ENCODE measurements at regions not wholly inside any gene's neighbourhood (a gene's known extent, or its start where the extent isn't known, plus 50 kb on each side); places are given as distances from the start of the nearest gene placed in this dataset.

DNA sequence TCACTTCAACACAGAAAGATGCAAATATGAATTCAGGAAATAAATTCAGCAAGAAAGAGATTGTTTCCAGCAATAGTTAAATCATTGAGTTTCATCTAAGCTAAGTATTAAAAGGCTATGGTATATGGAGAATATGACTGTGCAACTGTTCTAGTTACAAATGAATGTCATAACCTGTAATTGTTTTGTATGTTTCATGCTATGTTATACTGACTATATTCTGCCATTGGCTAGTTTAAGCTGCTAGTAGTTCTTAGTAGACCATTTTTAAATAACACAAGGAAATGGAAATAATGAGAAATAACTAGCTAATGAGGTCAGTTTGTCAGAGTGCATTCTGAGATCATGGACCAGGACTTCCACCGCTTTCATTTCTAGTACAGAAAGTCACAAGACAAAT, 1154.9 kb upstream of the TMEFF2 start:
- TF ChIP-seq, protein P1, sequence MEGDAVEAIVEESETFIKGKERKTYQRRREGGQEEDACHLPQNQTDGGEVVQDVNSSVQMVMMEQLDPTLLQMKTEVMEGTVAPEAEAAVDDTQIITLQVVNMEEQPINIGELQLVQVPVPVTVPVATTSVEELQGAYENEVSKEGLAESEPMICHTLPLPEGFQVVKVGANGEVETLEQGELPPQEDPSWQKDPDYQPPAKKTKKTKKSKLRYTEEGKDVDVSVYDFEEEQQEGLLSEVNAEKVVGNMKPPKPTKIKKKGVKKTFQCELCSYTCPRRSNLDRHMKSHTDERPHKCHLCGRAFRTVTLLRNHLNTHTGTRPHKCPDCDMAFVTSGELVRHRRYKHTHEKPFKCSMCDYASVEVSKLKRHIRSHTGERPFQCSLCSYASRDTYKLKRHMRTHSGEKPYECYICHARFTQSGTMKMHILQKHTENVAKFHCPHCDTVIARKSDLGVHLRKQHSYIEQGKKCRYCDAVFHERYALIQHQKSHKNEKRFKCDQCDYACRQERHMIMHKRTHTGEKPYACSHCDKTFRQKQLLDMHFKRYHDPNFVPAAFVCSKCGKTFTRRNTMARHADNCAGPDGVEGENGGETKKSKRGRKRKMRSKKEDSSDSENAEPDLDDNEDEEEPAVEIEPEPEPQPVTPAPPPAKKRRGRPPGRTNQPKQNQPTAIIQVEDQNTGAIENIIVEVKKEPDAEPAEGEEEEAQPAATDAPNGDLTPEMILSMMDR (conservative IDR thresholded peaks at IDR 0.05; ENCODE audit: low read length): no peak
- TF ChIP-seq EZH2phosphoT487 (IDR thresholded peaks at IDR 0.05; ENCODE audit: borderline replicate concordance, low read depth, low read length): no peak
